HG03469 (cell line): ENCODE measurements at regions not wholly inside any gene's neighbourhood (a gene's known extent, or its start where the extent isn't known, plus 50 kb on each side); places are given as distances from the start of the nearest gene placed in this dataset.
"Not testable (repeated sequence)": the region's sequence is repeated elsewhere in the genome, so short reads cannot be mapped to it uniquely, and the experiment has no call there.

Source experiments
- ATAC-seq: cut with Tn5 transposase; IDR thresholded peaks from one replicate; pipeline ENCODE4 v1.9.1; 2021; ENCODE audit warnings: mild to moderate bottlenecking, moderate library complexity, moderate number of reproducible peaks; ENCODE audit not compliant: unreplicated experiment

GRCh38 chr1:208977012-208977411, 606.5 kb upstream of the CAMK1G start:
- ATAC-seq: no peak

DNA sequence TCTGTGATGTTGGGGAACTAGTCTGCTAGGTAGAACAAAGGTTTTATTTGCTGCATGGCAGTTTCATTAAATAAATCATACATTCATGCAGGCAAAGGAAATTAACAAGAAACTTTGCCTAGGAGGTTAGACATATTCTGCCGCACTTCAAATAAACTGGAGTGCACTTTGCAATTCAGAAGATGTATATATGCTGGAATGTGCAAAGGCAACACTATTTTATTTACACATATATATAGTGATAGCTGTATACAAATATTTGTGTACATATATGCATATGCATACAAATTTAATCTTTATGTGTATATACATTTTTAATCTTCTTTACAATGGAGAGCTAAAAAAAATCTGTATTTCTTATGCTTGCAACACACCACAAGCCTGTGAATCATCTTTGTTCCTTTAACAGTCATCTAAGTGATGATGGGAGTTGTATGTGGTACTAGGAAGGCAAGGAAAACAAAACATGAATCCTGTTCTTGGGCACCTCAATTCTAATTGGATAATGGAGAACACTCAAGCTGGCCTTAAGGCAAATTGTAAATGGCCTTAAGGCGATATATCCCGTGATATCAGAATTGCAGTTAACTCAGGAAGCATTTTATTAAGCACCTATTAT, 605.8 kb upstream of the CAMK1G start:
- no peak for ATAC-seq

- ATAC-seq: no peak
These were observed 603.7 kb upstream of the CAMK1G start for GRCh38 chr1:208979776-208980175.

DNA sequence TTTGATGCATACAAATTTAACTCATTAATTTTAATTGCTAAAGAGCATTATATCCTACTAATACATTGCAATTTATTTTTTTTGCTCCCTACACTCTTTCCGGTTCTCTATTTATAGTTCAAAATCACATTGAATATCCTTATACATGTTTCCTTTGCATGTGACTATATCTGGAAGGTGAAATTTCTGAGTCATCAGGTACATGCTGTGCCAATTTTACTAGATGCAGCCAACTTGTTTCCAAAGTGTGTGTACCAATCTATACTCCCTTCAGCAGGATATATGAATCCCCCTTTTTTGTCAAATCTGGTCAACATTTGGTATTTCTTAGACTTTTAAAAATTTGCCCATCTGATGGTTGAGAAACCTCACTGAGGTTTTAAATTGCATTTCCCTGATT, 602.9 kb upstream of the CAMK1G start:
- no peak for ATAC-seq

GRCh38 chr1:208985231-208985630, 598.3 kb upstream of the CAMK1G start:
- no peak for ATAC-seq

- ATAC-seq: peak; percentile 96
These were observed 594.7 kb upstream of the CAMK1G start for GRCh38 chr1:208988811-208989222.

- ATAC-seq: no peak
These were observed 593.1 kb upstream of the CAMK1G start for GRCh38 chr1:208990456-208990855.

GRCh38 chr1:208997053-208997452, 586.5 kb upstream of the CAMK1G start:
- not testable (repeated sequence) for ATAC-seq

- no peak for ATAC-seq
These were observed 585.7 kb upstream of the CAMK1G start for GRCh38 chr1:208997726-208998312.

GRCh38 chr1:209008586-209008985, 574.9 kb upstream of the CAMK1G start:
- no peak for ATAC-seq

DNA sequence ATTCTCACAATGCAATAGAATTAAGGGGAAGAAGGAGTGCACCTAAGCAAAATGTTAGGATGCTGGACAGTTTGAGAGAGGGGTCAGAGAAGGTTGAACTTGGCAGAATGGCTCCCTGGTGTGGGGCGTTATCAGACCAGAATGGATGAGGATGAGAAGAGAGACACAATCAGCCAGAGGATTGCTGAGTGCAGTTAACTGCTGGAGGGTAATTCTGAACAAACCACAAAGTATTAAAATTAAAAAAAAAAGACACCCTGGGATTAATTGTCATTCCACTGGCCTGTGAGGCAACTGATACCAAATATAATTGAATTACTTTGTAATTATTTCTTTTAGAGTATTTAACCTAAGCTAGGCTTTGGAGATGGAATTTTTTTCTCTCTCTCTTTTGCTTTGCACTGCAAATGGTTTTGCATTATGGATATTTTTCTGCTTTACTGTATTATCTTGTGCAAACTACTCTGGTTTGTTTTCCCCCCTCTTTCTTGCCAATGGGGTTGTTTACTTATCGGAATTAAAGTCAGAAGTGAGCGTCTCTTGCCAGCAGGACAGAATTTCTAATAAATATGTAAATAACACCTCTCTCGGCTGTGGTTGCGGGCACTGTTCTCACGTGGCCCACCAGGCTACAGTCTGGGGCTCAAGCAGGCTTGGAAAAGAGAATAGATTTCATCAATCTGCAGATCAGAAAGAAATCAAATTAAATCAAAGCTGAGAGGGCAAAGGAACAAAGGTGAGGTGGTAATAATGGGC, 572.9 kb upstream of the CAMK1G start:
- ATAC-seq: no peak

GRCh38 chr1:209012443-209013196, 570.9 kb upstream of the CAMK1G start:
- ATAC-seq: no peak

GRCh38 chr1:209015092-209015491, 568.4 kb upstream of the CAMK1G start:
- no peak for ATAC-seq

- ATAC-seq: no peak
These were observed 561.9 kb upstream of the CAMK1G start for GRCh38 chr1:209021622-209022021.

DNA sequence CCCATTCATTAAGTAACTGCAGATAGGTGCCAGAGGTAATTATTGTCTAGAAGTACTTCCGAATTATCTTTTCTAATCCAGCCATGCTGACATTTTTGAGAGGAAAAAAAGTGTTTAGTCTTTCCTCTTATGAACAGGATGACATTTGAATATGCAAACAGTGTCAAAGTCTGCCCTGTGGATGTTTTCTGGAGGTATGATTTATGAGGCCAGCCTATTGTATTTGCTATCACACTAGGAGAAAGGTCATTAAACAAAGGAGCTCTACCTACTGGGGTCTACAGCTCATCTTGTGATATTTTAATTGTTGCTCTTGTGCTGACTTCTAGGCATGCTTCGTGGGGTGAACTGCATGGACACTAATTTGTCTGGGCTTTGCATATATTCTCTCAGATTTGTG, 559.7 kb upstream of the CAMK1G start:
- no peak for ATAC-seq

DNA sequence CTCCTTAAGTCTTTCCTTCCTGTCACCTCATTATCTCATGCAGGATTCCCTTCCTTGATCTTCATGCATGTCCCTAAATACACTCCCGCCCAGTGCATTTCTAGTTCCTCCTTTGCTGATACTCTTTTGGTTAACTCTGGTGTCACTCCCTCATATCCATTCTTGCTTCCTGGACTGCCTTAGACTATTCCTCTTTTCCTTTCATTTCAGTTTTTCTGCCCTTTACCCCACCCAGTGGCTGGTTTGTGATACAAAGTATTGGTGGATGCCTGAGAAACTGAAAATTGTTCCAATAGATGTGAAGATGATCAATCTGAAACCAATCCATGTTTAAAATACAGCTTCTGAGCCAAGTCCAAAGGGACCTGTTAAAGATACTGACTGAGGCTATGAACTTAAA, 553.8 kb upstream of the CAMK1G start:
- no peak for ATAC-seq

DNA sequence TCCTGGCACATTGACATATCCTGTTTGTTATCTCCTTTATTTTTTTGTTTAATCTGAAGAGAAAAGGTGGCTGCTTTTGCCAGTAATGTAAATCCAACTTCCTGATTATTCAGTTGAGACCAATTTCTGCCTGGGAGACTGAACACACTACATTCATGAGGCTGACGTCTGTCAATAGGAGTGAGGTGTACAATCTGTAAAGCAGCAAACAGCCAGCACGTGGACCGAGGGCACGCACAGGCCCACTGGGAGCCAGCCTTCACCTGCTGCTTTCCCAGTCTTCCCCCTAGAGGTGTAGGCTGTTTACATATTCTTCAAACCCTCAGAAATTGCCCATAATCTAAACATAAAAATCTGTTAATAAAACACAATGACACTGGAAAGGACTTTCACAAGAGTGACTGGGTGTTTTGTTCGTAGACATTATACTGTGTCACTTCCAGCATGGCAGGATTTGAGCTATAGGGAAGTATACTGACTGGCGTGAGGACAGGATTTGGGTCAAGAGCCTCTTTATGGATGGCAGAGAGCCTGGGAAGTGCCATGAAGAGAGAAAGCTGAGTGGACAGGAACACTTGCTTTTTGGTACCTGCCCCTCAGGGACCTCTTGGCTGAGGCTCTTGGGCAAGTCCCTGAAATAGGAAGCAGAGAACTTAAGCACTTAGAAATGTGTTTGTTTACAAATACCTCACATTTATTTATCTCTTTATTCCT, 552.9 kb upstream of the CAMK1G start:
- ATAC-seq: no peak

DNA sequence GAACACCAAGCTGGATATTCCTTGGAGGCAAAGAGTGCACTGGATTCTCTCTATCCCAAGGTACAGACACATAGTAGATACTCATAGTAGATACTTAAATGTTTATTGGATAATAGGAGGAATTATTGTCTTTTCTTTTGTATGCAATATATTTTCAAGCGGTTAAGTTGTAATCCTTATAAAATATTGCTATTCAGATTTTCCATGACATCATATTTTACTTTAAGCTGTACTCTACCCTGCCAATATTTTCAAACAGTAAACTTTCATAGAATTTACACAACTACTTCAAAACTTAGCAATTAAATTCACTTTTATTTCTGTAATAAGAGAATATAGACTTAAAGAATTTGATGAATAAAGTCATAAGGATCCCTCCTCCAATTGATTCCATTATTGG, 546.5 kb upstream of the CAMK1G start:
- ATAC-seq: no peak

DNA sequence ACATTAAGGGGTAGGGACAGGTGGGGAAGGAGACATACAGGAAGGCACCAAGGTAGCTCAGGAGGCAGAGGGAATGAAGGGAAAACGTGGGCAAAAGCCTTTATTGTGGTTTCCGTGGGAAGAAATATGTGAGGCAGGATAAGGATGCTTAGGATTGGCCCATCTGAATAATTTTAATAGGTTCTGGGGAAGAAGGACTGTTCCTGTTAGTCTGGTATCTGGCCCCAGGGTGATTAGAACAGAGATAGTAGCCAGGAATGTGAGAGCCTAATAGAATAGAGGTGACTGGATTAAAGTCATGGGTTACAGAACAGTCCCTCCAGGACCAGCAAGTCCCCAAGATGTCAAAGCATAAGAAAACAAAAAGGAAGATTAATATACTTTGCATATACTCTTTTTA, 545.2 kb upstream of the CAMK1G start:
- no peak for ATAC-seq

DNA sequence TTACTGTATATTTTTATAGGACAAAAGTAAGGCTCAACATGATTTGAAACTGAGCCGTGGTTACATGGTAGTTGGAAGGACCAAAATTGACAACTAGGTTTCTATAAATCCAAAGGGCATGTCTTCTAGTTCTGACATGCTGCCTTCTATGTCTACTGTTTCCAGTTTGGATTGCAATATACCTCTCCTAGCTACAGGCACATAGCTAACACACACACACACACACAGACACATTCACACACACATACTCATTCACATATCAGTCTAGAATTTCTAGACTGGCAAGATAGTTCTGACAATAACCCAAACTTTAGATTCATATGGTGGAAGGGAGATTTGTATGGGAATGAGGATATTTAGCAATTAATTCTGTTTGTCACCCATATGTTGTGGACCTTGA, 544.8 kb upstream of the CAMK1G start:
- no peak for ATAC-seq

- no peak for ATAC-seq
These were observed 543.2 kb upstream of the CAMK1G start for GRCh38 chr1:209040351-209040750.
